Effector CD4-positive, alpha-beta T cell (primary cell): ENCODE measurements at regions not wholly inside any gene's neighbourhood (a gene's known extent, or its start where the extent isn't known, plus 50 kb on each side); places are given as distances from the start of the nearest gene placed in this dataset.
"Not testable (repeated sequence)": the region's sequence is repeated elsewhere in the genome, so short reads cannot be mapped to it uniquely, and the experiment has no call there.

Source experiments
- DNase-seq: peaks from one replicate; pipeline ENCODE4 v3.0.0-alpha.2; 2020

DNA sequence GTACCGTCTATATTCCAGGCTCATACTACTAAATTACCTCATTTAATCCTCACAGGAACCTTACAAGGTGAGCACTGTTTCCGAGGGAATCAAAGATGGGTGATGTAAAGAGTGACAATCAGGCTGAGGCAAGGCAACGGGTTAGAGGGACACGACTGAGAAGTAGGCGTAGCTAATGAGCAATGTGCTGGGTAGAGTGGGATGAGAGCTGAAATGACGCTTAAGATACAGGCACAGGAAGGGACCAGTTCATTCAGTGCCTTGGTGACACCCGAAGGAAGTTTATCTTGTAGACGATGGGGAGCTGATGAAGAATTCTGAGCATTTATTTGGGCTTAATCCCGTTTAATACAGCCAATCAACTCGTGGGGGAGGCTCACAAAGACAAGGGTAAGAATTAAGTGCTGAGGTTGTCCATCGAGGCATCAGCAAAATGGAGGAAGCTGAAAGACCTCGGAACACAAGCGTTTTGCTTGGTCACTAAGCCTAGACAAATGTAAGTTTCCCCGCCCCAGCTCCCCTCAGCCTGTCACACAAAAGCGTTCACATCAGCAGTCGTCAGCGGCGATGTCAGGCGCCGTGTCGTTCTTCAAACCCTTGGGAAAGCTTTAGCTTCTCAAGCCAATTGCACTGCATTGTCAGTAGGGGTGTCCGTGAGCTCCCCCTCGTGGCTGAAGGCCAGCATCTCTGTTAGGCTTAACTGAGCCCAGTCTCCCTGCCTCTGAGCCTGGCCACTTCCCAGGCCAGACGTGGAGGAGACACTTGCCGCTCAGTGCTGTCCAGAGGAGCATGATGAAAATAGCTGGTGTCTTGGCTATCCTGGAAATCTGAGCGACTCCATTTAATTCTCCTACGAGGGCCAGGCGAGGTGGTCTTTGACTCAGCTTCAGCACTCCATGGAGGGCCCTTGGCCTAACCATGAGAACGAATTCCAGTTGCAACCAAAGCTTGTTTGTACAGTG is 288.5 kb upstream of the G2E3 start:
- DNase-seq: peak; percentile 22

DNA sequence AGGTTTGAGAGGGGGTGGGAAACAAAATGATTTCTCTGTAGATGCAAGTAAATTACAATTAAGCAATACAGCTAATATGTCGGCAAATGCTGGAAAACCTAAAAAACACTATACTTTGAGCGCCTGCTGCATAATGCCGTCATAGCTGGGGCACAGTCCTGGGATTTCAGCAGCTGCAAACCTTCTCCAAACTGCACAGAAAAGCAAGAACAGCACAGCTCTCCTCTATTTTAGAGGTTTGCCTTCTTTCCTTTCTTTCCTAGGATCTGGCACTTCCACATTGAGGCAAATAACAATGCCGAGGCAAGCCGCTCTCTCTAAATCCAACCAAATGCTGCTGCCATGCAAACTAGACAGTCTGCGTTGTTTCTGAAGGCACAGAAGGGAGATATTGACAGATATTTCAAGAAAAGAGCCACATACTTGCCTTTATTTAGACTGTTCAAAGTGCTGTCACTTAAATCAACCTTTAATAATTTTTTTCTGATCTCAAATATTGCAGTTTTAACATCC is 287.1 kb upstream of the G2E3 start:
- no peak for DNase-seq

DNA sequence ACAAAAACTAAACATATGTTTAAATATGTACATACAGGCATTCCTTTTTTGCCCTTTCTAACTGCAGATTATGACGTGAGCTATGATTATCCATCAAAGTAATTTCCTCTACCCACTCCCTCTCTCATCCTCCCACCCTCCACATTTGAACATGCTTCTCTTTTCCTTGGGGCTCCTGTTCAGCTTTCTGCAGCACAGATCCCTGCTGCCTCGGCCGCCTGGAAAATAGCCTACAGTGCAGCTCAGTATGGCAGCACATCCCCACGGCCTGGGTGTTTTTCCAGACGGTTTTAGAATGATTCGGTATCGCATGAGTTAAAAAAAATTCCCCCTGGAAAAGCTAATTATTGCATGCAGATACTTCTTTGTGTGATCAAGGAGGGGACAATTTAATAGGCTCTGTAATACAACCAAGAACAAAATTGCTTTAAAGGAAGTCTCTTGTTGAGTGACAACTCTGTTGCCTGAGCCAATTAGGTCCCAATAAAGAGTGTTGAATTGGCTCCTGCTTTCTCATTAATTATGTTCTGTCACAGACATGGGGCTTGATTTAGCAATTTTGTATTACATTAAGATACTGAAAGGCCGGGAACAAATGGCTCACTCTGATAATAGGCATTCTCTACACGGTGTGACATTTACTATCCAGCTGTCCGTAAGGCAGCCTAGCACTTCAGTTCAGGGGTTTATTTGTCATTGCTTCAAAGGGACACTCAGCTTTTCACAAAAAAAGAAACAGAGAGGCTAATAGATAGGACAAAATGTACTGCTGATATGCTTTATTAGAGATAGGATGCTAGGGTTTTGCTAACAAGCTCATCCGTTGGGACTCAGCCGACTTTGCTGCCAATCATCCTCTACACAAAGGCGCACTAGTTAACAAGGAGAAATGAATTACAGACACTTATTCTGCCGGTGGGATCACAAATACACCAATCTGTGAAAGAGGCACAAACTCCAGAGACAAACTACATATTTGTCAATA is 285.8 kb upstream of the G2E3 start:
- DNase-seq: no peak

DNA sequence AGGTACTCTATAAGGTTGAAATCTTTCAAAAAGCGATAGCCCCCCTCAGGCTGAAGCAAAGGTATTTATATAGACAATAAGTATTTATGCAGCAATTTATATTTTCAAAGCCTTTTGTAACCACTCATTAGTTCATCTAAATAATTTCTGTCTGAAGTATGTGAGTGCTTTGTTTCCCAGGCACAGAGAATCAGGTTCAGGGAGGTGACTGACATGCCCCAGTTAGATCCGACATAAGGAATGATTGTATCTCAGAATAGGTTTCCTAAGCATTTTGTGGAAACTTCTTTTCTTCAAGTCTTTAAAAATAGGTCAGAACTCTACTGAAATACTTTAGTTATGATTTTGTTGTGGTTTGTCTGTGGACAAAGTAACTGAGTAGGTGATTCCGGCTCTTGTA is 283.4 kb upstream of the G2E3 start:
- DNase-seq: no peak

DNA sequence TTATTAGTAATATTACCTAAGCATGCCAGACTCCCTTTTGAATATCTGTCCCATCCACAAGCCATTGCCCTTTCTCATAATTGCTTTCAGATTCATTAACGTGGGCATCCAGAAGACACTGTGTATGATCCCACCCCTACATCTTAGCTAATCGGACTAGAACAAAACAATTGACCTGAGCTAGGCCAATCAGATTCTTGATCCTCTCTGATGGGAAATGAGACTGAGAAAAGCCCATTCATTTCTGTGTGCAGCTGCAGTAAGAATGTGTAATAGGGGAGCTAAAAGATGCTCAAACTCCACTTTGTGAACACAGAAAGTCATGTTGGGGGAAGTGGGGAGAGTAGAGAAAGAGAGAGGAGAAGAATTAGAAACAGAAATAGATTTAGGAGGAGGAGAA is 281.7 kb upstream of the G2E3 start:
- no peak for DNase-seq

DNA sequence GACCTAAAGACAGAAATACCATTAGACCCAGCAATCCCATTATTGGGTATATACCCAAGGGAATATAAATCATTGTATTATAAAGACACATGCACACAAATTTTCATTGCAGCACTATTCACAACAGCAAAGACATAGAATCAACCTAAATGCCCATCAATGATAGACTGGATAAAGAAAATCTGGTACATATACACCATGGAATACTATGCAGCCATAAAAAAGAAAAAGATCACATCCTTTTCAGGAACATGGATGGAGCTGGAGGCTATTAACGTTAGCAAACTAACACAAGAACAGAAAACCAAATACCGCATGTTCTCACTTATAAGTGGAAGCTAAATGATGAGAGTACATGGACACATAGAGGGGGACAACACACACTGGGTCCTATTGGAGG is 280.1 kb upstream of the G2E3 start:
- DNase-seq: not testable (repeated sequence)

DNA sequence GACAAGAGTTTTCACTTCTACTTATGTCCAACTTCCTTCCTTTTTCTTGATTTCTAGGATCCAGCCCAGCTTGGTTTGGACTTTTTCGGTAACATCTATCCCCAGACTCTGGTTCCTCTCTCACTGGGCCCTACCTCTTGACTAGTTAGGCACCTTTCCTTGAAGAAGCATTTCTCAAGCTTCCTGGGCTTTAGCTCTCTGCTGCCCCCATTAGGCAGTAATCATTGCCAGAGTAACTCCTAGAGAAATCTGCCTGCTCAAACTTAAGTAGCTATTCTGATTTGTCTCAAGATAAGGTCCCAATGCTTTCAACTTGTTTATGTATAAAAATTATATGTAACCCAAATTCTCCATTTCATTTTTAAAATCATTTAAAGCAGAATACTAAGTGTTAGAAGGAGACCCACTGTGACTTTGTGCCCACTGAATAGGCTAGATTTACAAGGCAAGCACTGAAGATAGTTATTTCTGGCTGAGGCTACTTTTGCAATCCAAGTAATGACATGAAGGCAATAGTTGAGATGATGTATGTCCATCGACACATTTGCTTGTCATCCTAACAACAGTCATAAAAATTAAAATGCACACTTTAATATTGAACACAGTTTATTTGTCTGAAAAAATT is 275.0 kb upstream of the G2E3 start:
- DNase-seq: no peak

DNA sequence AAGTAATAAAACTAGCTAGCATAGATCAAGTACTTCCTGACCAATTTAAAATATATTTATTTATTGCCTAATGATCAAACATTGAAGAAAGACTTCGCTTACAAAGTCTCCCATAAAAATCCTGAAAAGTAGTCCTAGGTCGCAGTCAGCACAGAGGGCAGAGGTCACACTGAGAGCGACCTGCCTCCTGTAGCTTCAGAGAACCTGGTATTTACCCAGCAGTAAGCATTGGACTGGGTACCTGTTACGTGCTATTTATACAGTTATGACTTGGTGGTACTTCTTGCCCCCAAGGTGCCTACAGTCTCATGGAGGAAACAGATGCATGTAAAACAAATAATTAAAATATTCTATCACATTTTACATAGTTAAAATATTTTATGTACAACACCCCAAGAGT is 274.1 kb upstream of the G2E3 start:
- no peak for DNase-seq

DNA sequence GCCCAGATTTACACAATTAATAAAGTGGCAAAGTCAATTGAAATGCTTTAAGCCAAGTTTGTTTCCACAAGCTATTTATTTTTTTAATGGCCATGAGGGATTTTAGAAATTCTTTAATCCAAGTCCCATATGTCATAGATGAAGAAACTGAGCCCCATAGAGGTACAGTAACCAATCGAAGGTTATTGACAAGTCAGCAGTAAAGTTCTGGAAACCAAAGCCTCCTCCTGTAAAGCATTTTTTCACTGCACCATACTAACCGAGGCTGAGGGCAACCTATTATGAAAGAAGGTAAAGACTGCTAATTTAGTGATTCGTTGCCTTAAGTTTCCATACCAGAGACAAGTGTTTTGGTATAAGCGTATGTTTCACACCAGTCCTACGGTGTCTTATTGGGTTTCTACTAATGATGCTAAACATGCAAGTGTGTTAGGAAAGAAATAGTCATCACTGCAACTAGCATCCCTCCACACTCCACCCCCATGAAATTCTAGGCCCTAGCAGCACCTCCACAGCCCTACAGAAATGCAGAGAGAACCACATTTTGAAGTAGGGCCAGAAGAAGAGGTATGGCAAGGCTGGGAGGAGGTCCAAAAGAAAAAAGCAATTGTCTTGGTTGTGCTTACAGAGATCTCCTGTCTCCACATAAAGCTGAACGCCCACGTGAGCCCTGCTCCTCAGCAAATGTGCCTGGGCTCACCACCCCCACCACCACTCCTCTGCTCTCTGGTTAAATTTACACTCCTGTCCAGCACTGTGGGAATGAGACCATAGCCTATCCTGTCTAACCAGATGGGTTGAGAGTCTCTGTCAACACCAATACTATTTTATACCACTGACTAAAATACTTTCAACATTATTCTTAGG is 271.1 kb upstream of the G2E3 start:
- no peak for DNase-seq

DNA sequence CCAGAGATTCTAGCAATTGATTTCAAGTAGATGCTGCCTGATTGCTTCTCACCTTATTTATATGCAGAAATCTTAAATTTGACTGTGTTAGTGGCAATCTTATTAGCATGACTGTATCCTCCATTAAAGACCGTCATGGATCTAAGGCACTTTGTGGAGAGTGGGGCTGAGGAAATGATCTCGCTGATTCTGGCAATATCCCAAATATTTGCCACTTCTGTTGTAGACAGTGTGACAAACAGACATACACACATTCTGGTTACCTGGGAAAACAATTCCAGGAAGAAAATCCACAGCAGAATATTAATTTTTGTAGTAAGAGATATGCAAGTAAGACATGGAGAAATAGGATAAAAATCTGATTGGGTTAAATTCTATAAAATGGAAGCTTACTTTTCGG is 269.0 kb upstream of the G2E3 start:
- DNase-seq: no peak

DNA sequence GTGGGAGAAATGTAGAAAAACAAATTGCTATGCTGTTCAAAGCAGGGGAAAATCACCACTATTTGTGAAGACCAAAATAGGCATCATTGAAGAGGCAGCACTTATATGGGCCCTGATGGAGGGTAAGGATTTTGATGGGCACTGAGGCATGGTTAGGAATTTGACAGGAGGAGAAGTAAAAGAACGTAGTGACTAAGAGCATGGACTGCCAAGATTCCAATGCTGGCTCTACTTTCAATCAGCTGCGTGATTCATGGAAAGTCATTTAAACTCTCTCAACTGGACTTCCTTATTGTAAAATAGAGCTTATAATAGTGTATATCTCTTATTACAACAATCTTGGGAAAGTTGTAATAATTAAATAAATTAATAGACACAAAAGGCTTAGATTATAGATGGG is 267.7 kb upstream of the G2E3 start:
- no peak for DNase-seq

DNA sequence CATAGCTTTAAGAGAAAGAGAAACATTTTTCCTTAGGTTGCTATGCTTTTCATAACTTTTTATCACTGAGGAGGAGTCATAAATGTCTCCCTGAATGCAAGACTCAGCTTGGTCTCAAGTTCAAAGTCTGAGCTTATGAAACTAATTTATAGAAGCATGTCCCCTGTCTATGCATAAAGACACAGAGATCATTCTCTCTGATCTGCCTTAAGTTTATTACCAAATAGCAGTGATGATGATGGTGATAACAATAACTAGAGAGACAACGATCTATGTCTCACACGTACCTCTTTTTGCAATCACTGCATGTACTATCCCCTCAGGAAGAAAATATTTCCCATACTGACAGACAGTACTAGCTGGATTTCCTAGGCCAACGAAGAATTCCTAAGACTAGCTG is 266.4 kb upstream of the G2E3 start:
- DNase-seq: no peak

DNA sequence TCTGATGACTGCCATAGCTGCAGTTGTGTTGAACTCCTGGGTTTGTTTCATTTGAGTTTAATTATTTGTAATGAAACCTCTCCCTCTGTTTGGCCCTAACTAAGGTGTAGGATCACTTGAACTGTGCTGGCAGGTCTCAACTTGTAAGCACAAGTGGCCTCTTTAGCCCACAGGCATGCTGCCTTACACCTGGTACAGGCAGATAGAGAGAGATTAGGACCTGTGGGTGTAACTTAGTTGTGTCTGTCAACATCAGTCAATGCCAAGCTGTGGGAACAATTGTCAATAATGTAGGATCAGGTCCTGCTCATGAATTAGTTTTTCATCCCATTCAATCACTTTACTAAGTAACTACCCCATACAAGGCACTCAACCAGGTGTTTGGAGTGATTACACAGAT is 263.0 kb upstream of the G2E3 start:
- no peak for DNase-seq

DNA sequence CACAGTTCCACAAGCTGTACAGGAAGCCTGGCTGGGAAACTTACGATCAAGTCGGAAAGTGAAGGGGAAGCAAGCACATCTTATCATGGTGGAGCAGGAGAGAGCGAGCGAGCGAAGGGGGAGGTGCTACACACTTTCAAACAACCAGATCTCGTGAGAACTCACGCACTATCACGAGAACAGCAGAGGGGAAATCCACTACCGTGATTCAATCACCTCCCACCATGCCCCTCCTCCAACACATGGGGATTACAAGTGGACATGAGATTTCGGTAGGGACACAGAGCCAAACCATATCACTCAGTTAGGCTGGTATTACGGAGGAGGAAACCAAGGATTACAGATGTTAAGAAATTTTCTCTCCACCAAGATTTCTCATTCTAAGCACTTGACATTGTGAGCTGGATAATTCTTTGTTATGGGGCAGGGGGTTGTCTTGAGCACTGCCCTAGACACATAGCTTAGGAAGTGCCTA is 262.0 kb upstream of the G2E3 start:
- no peak for DNase-seq

DNA sequence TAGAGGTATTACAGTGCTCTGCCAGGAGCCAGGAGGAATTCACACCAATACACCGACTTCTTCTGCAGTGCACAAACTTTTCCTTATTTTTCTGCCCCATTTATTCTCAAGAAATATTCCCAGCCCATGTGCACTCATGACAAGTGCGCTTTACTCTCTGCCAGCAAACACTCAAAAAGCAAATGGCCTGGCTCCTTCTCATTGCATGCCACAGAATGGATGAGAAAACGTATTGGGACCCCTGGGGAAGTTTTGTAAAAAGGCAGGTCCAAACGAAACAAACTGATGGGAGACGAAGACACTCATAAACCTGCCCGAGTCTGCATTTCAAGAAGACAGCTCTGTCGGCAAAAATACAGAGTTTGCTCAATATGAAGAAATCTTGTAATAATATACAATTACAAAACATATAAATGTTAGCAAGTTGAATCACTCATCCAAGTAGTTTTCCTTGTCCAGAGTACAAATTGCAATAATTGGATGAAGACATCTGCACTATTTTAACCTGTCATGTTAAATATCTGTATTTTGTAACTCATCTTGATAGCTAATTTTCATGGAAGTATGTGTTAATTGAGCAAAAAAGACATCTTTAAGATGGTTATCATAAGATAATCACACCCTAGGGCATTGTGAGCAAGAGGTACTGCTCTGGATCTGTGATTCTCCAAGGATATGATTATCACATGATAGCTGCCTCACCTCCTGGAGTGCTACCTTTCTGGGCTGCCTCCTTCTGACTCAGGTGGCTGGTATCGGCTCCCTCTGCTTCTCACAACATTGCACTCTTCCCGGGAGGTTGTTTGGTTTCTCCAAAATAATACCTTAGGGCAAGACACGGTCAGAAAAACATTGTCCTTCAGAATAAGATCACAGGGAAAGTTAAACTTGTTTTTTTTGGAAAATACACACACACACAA is 260.8 kb upstream of the G2E3 start:
- no peak for DNase-seq

DNA sequence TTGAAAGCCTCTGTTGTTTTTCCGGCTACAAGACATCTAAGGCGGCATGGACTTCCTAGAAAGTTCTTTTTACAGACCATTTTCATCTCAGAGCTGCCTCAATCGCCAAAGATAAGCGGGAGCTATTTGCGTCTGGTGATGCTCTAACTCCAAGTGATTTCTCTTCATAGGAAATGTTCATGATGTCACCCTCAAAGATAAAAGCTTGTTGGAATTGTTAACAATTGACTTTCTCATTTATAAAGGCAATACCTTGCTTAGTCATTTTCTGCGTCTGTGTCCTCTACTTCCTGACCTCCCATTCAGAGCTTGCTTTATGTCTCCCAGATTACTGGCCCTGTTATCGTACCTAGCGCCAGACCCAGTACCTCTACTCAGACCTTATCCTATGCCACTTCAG is 259.0 kb upstream of the G2E3 start:
- no peak for DNase-seq

DNA sequence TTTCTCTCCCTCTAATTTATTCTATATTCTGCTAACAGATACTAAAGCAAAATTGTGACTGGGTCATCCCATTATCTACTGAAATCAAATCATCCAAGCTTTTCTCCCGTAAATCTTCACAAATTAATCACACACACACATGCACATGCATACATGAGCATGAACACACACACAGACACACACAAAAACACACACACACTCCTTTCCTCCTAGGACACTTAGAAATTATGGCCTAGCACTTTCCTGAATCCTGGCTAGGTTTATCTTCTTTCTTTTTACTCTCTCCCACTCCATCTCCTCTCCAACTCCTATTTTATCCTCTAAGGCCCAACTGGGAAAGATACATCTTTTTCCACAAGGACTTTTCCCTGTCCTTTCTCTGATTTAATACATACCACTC is 255.6 kb upstream of the G2E3 start:
- DNase-seq: no peak

DNA sequence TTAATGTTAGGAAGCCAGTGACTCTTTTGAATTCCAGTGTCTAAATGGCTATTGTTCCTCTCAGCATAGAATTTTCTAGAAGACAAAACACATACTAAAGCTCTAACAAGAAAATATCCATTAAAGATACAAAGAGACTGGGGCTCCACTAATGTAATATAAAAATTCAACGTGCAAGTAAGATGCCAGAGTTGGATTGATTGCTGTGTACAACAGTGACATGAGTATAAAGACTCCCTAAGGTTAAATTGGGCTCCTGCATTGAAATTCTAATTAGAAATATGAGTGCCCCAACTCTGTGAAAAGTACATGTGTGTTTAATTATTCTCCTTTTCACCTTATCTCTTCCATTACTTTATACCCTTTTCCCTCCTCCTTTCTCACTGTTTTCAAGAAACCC is 253.6 kb upstream of the G2E3 start:
- DNase-seq: no peak

DNA sequence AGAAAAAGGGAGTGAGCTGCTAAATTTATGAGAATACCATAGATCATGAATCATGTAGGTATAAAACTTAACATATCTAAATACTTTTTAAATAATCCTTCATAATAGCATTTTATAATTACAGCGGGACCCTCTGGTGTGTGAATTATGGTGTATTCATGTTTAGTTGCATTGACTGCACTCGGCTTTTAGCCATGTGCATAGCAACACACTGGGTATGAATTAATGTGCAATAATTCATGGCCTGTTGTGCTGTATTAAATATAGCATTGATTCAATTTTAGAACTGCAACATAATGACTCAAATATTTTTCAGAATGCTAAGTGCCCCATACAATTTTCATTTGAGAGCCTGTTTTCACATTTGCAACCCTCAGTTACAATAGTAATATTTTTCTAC is 249.6 kb upstream of the G2E3 start:
- DNase-seq: no peak

DNA sequence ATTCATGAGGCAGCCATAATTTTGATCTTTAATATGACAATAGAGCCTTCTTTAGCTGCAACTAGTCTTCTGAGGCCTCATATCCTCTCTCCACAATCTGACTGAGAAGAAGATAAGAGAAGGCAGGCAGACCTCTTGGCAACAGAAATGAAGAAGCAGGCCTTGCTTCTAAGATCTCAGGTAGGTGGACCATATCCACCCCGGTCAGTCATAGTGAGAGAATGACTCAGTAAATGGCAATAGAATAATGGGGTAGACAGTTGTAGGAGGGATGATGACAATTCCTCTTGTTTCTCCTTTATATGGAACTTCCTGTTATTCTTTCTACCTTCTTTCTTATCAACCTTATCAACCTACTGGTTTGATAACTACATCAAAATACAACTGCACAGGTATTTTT is 246.7 kb upstream of the G2E3 start:
- no peak for DNase-seq

DNA sequence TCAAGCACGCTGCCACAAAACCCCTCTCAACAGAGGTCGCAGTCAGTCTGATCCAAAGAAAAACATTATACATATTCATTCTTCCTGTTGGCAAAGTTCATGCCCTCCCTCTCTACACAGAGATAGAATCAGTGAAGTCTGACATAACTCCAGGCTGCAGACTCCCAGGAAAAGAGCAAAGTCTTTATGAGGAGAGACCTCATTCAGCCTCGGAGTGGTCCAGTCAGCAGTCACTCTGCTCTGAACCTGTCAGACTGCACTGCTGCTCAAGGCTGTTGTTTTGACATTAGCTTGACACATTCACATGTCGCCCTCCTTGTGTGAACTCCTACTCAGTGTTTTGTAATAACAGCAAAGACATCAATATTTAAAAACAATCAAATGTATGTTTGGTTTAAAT is 241.2 kb upstream of the G2E3 start:
- DNase-seq: no peak
